ENCODE measurements at regions not wholly inside any gene's neighbourhood (a gene's known extent, or its start where the extent isn't known, plus 50 kb on each side); places are given as distances from the start of the nearest gene placed in this dataset.

DNA sequence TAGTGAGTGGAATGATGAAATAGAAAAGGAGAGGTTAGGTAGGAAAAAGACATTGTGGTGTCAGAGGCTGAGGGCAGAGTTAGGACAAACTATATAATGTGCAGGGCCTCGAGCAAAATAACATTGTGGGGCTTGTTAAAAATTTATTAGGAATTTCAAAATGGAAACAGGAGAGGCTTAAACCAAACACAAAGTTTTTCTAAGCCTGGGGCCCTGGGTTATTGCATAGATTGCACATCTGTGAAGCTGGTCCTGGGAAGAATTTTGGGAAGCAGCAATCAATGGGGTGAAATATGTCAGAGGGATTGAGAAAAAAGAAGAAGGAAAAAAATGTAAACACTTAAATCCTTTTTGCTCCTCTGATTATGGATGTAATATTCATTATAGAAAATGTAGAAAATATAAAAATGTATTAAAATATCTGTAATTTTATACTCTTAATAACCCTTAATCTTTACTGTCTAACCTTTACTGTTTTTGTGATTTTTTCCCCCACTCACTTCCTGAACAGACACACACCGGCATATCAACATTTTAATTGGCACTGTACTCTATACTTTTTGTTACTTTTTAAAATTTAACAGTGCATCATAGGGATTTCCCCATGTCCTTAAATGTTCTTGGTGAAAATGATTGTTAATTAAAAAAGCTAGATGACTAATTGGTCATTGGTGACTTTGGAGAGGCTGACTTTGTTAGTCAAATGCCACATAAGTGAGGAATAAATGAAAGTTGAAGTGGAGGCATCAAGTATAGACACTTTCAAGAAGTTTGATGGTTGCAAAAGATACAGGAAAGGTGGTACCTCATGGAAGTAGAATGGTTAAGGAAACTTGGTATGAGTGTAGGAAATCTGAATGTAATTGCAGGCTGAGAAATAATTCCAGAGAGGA lies 183.4 kb downstream of the NFKBIZ start:
- in situ Hi-C loops (cut with MboI; ENCODE audit: low sequenced_read_pairs in 4 of 4) (no loop called here), intact Hi-C loops (cut with DNase I; ENCODE audit: low total_unique reads) (no loop called here)
- Histone ChIP-seq H3K36me3 (no peaks in the 10 kb centered on the region), H3K9me3 (no peaks in the 10 kb centered on the region), H3K27me3 (no peaks in the 10 kb centered on the region), H3K27ac (no peak overlapping the region), H3K4me3 (no peak overlapping the region), H3K4me1 (no peaks in the 10 kb centered on the region)
- TF ChIP-seq, protein P1, sequence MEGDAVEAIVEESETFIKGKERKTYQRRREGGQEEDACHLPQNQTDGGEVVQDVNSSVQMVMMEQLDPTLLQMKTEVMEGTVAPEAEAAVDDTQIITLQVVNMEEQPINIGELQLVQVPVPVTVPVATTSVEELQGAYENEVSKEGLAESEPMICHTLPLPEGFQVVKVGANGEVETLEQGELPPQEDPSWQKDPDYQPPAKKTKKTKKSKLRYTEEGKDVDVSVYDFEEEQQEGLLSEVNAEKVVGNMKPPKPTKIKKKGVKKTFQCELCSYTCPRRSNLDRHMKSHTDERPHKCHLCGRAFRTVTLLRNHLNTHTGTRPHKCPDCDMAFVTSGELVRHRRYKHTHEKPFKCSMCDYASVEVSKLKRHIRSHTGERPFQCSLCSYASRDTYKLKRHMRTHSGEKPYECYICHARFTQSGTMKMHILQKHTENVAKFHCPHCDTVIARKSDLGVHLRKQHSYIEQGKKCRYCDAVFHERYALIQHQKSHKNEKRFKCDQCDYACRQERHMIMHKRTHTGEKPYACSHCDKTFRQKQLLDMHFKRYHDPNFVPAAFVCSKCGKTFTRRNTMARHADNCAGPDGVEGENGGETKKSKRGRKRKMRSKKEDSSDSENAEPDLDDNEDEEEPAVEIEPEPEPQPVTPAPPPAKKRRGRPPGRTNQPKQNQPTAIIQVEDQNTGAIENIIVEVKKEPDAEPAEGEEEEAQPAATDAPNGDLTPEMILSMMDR (IDR thresholded peaks at IDR 0.05 in 4 of 5, conservative IDR thresholded peaks at IDR 0.05 in 1 of 5) = no peak
- no peak for TF ChIP-seq POLR2A (IDR thresholded peaks at IDR 0.05)
- ATAC-seq = no peak
- no peak for DNase-seq

DNA sequence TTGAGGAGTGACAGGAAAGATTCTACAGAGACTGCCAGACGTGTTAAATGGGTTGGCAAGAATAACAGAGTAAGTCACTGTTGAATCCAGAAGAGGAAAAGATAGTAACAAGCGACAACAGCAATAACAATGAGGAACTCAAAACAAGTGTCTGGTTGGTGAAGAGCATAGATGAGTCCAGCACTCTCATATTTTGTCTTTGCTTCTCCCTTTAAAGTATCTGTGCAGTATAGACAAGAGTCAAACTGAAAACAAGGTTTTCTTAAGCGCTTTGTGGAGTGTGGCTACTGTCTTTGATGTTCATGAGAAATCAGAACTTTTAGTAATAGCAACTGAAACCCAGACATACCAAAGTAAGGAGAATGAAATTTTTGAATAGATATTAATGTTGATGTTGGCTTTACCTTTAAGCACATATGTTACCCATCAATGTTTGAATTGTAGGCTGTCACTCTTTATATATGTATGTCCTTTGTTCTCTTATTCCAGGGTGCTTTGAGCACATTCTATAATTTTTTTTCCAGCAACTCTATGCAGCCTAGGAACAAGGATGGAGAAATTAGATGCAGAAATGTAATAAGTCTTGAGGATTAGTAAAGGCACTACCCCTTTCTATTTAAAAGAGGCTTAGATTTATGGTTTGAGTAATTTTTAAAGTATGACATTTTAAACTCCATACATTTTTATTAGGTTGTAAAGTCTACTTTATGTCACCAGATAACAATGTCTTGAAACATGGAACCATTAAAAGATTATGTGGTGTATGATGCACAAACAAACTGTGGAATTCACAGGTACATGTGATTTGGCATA lies 185.5 kb downstream of the NFKBIZ start:
- intact Hi-C loops (cut with DNase I; ENCODE audit: low total_unique reads) = no loop called here
- ATAC-seq (no peak), DNase-seq (no peak)
- H3K36me3 ChIP-seq = no peaks in the 10 kb centered on the region
- H3K27ac ChIP-seq = no peak overlapping the region
- no peaks in the 10 kb centered on the region for H3K9me3 ChIP-seq
- H3K27me3 ChIP-seq = no peaks in the 10 kb centered on the region
- TF ChIP-seq, protein P1 (IDR thresholded peaks at IDR 0.05 in 4 of 5, conservative IDR thresholded peaks at IDR 0.05 in 1 of 5) = no peak
- TF ChIP-seq POLR2A (IDR thresholded peaks at IDR 0.05) = no peak
- no peaks in the 10 kb centered on the region for H3K4me1 ChIP-seq
- in situ Hi-C loops (cut with MboI; ENCODE audit: low sequenced_read_pairs in 4 of 4) = no loop called here
- no peak overlapping the region for H3K4me3 ChIP-seq

DNA sequence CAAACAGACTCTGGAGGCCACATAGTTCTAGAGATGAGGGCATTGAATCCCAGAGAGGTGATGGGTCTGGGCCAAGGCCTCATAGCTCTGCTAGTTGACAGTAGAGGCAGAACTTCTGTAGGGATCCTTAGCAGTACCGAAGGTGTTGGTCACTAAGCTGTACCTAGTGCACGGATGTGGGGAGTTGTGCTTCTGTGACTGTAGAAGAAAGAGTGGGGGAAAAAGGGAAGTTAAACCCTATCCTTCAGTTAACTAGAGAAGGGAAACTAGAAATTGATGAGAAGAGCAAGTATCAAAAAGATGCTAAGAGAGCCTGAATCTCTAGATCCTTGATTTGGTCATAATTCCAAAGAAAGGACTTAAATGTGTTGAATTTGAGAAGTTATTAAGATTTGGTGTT lies 186.7 kb downstream of the NFKBIZ start:
- DNase-seq (no peak), ATAC-seq (no peak)
- no peaks in the 10 kb centered on the region for H3K36me3 ChIP-seq
- in situ Hi-C loops (cut with MboI; ENCODE audit: low sequenced_read_pairs in 4 of 4) (no loop called here), intact Hi-C loops (cut with DNase I; ENCODE audit: low total_unique reads) (no loop called here)
- H3K4me1 ChIP-seq = no peaks in the 10 kb centered on the region
- H3K9me3 ChIP-seq = no peaks in the 10 kb centered on the region
- H3K4me3 ChIP-seq = no peak overlapping the region
- no peak overlapping the region for H3K27ac ChIP-seq
- no peaks in the 10 kb centered on the region for H3K27me3 ChIP-seq
- TF ChIP-seq POLR2A (IDR thresholded peaks at IDR 0.05) = no peak
- TF ChIP-seq, protein P1 (IDR thresholded peaks at IDR 0.05 in 4 of 5, conservative IDR thresholded peaks at IDR 0.05 in 1 of 5) = no peak

DNA sequence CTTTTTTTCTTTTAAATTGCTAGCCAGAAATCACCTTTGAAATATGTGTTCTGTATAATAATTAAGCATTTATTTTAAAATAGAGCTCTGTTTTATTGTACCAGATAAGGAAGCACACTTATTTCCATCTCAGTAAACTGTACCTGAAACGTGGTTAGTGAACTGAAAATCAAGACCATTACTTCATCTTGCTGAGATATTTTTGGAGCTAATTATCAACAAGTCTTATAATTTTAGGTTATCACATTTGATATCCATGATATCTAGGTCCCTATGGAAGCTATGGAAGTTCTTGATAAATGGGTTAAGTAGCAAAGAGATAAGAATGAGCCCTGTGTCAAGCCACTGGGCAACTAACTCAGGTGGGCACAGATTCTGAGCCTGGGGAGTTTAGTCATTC lies 187.2 kb downstream of the NFKBIZ start:
- intact Hi-C loops (cut with DNase I; ENCODE audit: low total_unique reads) (no loop called here), in situ Hi-C loops (cut with MboI; ENCODE audit: low sequenced_read_pairs in 4 of 4) (no loop called here)
- Histone ChIP-seq H3K9me3 (no peaks in the 10 kb centered on the region), H3K27ac (no peak overlapping the region), H3K36me3 (no peaks in the 10 kb centered on the region), H3K4me3 (no peak overlapping the region), H3K27me3 (no peaks in the 10 kb centered on the region), H3K4me1 (no peaks in the 10 kb centered on the region)
- DNase-seq (no peak), ATAC-seq (no peak)
- TF ChIP-seq, protein P1 (IDR thresholded peaks at IDR 0.05 in 4 of 5, conservative IDR thresholded peaks at IDR 0.05 in 1 of 5) = no peak
- TF ChIP-seq POLR2A (IDR thresholded peaks at IDR 0.05) = no peak

All from gastrocnemius medialis (tissue), 4 donors.